ENCODE measurements at regions not wholly inside any gene's neighbourhood (a gene's known extent, or its start where the extent isn't known, plus 50 kb on each side); places are given as distances from the start of the nearest gene placed in this dataset.

- TF ChIP-seq CTCF (IDR thresholded peaks at IDR 0.05) (no peak), EP300 (IDR thresholded peaks at IDR 0.05) (no peak)
Measured at GRCh38 chr14:97713023-97713422, 915.8 kb downstream of the VRK1 start.
